NOMO-1 treated with dmso at 0.1 percent for 144 hours (cell line): ENCODE measurements at regions not wholly inside any gene's neighbourhood (a gene's known extent, or its start where the extent isn't known, plus 50 kb on each side); places are given as distances from the start of the nearest gene placed in this dataset.

Experiments
- DNase-seq: peaks from one replicate; lab custom pipeline; 2025; ENCODE audit not compliant: unreplicated experiment; lab: John Stamatoyannopoulos, UW

- no peak for DNase-seq
Measured at GRCh38 chr1:93815366-93816110, 63.5 kb downstream of the DNTTIP2 start.

GRCh38 chr1:93814795-93815340 is 64.1 kb downstream of the DNTTIP2 start:
- no peak for DNase-seq

GRCh38 chr1:93814059-93814794 is 64.8 kb downstream of the DNTTIP2 start:
- DNase-seq = peak; percentile 12

GRCh38 chr1:93813076-93813475 is 65.9 kb downstream of the DNTTIP2 start:
- no peak for DNase-seq

- no peak for DNase-seq
Measured at GRCh38 chr1:93811326-93812065, 67.5 kb downstream of the DNTTIP2 start.

- DNase-seq = no peak
Measured at GRCh38 chr1:93810316-93810715, 68.7 kb downstream of the DNTTIP2 start.

- DNase-seq = no peak
Measured at GRCh38 chr1:93808871-93809270, 70.1 kb downstream of the DNTTIP2 start.

- no peak for DNase-seq
Measured at GRCh38 chr1:93807311-93807930, 71.6 kb downstream of the DNTTIP2 start.

GRCh38 chr1:93805027-93805610 is 73.9 kb downstream of the DNTTIP2 start:
- no peak for DNase-seq

- DNase-seq = no peak
Measured at GRCh38 chr1:93804412-93804811, 74.6 kb downstream of the DNTTIP2 start.

- no peak for DNase-seq
Measured at GRCh38 chr1:93801471-93801870, 77.5 kb downstream of the DNTTIP2 start.

- no peak for DNase-seq
Measured at GRCh38 chr1:93800856-93801255, 78.2 kb downstream of the DNTTIP2 start.

GRCh38 chr1:93798291-93798690 is 80.7 kb downstream of the DNTTIP2 start:
- no peak for DNase-seq

- DNase-seq = no peak
Measured at GRCh38 chr1:93784538-93784937, 94.5 kb downstream of the DNTTIP2 start.

GRCh38 chr1:93783876-93784275 is 95.1 kb downstream of the DNTTIP2 start:
- DNase-seq = no peak

GRCh38 chr1:93779540-93780165 is 98.0 kb upstream of the BCAR3 start:
- DNase-seq = no peak

GRCh38 chr1:93778457-93778856 is 96.8 kb upstream of the BCAR3 start:
- DNase-seq = no peak

- DNase-seq = no peak
Measured at GRCh38 chr1:93777255-93777654, 95.6 kb upstream of the BCAR3 start.

- no peak for DNase-seq
Measured at GRCh38 chr1:93776728-93777127, 95.1 kb upstream of the BCAR3 start.

GRCh38 chr1:93775224-93775623 is 93.6 kb upstream of the BCAR3 start:
- DNase-seq = no peak
